ENCODE measurements at regions not wholly inside any gene's neighbourhood (a gene's known extent, or its start where the extent isn't known, plus 50 kb on each side); places are given as distances from the start of the nearest gene placed in this dataset.

DNA sequence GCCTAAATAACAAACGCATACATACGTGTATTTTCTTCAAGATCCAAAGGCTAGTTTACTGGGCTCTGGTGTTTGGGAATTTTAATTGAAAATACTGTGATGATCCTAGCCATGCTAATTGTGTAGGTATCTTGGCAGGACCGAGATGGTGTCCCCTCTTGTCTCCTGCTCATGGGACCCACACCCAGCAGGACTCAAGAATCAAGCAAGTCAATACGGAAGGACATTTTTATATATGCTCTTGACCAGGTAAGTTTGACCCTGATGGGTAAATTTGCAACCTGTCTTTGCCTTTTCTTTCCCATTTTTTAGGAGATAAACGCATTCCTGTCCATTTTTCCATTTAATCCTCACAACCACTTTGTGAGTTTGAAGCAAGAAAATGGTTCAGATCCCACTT, 111.8 kb upstream of the MYCN start:
- FAIRE-seq, result no peak

DNA sequence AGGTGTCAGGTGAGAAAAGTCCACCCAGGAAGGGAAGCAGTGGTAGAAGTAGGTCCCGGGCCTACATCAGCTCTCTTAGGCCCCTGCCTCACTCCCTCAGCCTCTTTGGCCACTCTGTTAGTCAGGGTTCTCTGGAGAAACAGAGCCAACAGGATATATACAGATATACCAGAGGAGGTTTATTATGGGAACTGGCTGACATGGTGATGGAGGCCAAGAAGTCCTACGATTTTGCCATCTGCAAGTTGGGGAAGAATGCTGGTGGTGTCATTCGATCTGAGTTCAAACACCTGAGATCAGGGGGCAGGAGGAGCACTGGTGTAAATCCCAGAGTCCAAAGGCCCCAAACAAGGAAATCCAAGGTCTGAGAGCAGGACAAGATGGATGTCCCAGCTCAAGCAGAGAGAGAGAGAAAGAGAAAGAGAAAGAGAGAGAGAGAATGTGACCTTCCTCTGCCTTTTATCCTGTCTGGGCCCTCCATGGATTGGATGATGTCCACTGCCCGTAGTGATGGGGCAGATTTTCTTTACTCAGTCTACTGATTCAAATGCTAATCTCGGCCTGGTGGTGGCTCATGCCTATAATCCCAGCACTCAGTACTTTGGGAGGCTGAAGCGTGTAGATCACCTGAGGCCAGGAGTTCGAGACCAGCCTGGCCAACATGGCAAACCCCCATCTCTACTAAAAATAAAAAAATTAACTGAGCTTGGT, 111.1 kb upstream of the MYCN start:
- no peak for FAIRE-seq

DNA sequence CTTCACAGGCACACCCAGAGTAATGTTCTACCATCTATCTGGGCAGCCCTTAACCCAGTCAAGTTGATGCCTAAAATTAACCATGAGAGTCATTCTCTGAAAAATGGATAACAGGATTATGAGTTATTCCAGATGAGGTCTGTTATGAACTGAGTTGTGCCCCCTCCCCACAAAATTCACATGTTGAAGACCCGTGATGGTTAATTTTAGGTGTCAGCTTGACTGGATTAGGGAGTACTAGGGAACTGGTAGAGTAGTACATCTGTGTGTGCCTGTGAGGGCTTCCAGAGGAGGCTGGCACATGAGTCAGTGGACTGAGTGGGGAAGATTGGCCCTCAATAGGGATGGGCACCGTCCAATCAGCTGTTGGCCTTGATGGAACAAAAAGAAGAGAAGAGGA, 110.4 kb upstream of the MYCN start:
- FAIRE-seq, result no peak

DNA sequence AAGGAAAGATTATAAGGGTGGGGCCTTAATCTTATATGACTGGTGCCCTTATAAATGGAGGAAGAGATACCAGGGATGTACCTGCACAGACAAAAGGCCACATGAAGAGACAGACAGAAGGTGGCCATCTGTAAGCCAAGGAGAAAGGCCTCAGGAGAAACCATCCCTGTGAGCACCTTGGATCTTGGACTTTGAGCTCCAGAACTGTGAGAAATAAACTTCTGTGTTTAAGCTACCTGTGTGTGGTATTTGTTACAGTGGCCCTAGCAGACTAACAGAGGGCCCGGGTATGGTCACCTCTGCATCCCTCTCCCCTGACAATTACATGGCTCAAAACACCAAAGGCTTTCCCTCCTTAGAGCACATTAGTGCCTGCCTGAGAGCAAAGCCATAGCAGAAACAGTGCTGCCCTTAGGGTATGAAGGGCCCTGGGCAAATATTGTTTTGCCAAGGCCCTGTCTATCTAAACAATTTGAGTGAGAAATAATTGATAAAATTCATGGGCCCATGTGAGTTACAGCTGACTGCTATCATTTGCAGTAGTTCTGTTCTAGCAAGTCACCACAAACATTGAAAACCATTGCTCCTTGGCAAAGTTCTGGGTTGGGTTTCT, 109.3 kb upstream of the MYCN start:
- no peak for FAIRE-seq

DNA sequence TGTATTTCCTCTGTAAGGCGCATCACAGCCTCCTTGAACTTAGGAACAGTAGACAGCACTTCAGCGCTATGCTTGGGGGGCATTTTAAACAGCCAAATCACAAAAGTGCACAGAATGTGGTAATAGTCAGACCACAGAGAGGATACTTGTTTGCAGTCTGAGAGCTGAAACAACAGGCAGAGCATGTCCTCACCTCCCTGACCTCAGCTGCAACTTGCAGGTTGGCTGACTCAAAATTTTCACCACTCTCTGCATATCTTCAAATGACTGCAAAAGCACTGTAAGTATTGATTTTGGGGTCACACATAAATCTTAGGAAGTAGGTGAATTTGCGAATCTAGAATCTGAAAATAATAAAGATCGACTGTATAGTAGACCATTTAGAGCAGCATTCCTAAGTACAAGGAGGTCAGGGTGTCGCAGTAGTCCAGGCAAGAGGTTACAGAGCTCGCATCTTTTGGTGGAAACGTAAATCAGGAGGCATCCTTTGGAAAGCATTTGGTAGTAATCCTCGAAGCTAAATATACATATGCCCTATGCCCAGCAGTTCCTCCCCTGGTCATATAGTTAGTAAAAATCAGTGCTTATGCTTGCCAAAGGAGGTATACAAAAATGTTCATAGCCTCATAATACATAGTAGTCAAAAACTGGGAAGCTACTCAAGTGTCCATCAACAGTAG, 108.2 kb upstream of the MYCN start:
- FAIRE-seq, result no peak

DNA sequence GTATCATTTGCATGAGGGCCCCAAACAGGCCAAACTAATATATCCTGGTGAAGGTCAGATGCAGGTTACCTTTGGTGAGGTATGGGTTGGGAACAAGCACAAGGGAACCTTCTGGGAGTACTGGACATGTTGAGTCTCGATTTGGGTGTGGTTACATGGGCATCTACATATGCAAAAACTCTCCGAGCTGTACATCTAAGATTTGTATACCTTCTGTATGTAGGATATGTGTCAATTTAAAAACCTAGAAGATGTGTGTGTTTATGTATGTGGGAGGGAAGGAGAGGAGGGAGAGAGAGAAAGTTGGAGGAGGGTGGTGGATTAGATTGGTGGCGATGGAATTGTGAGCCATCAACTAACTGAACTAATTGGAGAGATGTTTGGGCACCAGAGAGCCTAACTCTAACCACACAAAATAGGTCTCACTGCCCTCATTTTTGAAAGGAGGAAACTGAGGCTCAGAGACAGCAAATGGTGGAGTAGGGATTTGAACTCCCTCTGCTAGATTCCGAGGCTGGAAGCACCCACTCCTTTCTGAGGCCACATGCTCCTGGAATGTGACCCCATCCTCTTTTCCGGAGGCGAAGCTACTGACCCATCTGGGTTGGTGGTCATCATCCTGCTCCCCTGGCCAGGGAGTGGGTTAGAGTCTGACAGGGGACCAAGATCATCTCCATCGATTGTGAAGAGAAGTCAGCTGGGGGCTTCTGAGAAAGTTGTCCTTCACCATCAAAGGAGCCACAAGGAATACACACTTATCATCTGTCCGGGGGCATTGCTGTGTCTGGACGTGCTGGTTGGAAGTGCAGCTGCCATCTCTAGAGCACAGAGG, 107.3 kb upstream of the MYCN start:
- no peak for FAIRE-seq

DNA sequence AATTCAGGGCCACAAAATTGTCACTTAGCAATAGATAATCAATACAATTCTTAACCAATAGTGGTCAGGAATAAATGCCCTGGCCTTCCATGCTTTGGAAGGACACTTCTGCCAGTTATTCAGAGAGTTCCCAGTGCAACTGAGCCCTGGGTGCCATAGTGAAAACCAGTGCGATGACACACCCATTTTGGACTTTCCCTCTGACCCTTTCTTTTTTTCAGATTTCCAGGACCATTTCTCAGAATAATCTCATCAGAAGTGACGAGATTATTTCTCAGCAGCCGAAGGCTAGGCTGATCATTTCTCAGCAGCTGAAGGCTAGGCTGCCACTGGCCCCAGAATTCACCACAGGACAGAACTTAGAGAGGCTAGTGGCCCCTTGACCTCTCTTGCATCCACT, 106.6 kb upstream of the MYCN start:
- no peak for FAIRE-seq

DNA sequence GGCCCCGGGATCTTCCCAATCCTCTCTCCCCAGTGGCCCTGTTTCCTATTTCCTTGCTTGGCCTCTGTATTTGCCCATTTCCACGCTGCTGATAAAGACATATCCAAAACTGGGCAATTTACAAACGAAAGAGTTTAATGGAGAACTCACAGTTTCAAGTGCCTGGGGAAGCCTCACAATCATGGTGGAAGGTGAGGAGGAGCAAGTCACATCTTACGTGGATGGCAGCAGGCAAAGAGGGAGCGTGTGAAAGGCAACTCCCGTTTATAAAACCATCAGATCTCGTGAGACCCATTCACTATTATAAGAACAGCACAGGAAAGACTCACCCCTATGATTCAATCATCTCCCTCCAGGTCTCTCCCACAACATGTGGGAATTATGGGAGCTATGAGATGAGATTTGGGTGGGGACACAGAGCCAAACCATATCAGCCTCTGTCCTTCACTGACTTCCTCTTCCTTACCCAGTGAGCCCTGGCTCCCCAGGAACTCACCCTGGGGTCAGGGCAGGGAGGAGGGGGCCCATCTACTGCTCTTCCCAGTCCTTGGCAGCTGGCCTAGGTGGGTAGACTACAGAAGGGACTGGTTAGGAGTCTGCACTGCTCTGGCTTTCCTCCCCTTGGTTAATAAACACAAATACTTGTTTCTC, 105.8 kb upstream of the MYCN start:
- no peak for FAIRE-seq

DNA sequence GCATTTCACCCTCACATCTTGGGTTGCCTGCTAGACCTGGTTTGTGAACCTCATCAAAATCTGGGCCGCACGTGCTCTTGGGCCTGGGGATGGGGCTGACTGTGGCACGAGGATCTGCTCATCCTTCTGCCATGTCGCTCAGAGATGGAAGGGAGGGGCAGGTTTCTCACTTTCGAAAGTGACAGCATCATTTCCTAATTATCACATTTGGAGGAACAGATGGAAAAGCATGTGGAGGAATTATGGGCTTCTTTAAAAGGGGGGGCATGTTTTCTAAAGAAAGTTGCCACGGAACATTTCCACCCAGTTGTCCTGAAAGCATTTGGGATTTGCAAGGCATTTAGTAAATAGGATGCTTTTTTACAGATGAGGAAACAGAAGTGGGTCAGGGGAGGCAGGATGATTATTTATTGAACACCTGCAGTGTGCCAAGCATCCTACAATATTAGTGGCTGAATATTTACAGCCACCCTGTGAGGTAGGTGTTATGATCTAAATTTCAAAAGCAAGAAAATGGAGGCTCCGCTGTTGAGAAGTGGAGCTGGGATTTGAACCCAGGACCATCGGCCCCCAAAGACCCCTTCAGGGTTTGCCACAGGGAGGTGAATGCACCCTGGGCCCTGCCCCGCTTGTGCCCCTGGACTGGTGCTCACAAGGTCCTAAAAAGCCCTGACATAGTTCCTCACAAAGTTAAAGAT, 104.2 kb upstream of the MYCN start:
- FAIRE-seq, result no peak

DNA sequence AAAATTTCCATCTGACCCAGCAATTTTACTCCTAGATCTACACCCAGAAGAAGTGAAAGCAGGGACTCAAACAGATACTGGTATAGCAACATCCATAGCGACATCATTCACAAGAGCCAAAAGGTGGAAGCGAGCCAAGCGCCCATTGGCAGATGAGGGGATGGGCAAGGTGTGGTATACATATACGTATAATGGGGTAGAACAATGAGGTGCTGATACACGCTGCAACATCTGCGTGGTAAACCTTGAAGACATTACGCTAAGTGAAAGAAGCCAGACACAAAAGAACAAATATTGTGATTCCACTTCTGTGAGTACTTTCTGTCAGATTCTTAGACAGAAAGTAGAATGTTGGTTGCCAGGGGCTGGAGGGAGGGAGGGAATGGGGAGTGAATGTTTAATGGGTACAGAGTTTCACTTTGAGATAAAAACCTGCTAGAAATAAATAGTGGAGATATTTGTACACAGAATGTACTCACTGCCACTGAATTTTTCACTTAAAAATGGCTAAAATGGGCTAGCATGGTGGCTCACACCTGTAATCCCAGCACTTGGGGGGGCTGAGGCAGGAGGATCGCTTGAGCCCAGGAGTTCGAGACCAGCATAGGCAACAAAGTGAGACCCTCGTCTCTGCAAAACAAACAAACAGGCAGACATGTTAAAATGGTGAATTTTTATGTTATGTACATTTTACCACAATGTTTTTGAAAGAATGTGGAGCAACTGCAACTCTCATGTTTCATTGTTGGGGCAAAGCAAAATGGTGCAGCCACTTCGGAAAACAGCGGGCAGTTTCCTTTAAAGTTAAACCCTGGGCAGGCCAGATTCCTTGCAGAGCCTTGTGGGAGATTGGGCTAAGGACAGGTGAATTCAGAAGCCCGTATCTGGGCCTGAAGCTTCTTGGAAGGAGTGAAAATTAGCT, 103.4 kb upstream of the MYCN start:
- no peak for FAIRE-seq

DNA sequence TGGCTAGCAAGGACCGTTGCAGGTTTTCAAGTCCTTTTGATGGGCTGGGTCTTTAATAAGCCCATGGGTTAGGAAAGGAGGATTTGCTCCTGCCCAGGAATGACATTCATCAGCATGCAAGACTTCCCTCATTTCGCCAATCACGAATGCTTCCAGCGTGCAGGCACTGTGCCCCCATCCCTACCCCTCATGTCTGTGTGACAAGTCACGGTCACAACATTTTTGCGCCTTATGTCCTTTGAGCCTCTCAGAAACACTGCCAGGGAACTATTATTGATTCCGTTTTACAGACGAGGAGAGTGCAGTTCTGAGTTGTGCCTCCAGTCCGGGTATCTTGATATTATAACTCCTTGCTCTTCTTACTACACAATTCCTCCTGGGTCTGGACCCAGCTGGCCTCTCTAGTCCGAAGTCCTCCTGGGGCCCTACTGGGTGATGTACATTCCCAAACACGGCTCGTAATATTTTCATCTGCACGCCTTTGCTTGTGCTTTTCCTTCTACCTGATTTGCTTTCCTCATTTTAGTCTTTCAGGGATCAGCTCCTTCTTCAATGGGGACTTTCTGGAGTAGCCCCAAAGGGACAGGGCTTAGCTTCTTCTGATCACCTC, 101.8 kb upstream of the MYCN start:
- no peak for FAIRE-seq

DNA sequence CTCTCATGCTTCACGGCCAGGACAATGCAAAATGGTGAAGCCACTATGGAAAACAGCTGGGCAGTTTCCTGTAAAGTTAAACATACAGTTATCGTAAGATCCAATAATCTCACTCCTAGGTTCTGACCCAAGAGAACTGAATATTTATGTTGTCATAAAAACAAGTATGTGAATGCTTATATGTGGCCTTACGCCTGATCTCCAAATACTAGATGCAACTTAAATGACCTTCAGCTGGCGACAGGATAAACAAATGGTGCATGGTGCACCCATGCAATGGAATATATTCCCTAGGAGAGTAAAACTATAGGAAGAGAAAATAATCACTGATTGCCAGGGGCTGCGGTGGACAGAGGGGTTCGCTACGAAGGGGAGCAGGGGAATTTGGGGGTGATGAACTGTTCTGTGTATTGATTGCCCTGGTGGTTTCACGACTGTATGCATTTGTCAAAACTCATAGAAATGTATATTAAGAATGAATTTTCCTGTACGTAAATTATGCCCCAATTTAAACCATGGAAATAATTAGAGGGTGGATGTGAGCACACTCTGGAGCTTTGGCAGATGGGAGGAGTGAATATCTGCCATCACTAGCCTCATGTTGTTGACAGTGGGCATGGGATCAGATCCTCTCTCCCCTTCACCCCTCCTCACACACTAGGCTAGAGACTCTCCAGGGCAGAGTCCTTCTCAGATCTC, 100.8 kb upstream of the MYCN start:
- FAIRE-seq, result no peak

DNA sequence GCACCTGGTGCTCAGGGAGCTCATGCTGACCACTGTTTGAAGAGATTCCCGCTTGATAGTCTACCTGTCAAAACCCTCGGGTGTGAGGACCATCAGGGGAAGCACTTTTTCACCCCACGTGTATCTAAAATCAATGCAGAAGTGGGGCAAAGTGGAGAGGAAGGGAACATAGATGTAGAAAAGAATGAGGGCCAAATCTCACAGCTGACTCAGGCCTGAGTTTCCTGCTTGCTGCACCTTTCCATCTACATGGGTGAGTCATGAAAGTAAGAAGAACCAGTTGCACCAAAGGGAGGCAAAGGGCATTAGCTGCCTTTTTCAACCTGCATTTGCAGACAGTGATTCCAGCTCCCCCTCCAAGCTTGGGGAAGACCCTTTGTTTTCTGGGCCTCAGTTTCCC, 100.2 kb upstream of the MYCN start:
- FAIRE-seq, result no peak

DNA sequence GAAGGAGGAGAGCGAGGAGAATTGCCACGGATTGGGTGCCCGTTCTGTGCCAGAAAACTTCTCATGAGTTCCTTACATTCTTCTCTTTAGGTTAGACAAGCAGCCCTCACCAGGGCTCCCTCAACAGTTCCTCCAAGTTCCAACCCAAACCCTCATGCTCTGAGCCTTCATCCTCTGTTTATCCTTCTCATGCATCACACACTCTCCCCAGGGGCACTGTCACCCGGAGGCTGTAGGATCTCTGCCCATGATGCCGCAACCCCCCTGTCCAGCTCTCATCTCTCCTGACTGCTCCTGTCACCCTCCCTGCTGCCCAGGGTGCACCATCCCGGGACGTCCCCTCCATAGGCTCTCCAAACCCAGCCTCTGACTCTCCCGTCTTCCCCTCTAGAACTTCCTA, 99.4 kb upstream of the MYCN start:
- no peak for FAIRE-seq

DNA sequence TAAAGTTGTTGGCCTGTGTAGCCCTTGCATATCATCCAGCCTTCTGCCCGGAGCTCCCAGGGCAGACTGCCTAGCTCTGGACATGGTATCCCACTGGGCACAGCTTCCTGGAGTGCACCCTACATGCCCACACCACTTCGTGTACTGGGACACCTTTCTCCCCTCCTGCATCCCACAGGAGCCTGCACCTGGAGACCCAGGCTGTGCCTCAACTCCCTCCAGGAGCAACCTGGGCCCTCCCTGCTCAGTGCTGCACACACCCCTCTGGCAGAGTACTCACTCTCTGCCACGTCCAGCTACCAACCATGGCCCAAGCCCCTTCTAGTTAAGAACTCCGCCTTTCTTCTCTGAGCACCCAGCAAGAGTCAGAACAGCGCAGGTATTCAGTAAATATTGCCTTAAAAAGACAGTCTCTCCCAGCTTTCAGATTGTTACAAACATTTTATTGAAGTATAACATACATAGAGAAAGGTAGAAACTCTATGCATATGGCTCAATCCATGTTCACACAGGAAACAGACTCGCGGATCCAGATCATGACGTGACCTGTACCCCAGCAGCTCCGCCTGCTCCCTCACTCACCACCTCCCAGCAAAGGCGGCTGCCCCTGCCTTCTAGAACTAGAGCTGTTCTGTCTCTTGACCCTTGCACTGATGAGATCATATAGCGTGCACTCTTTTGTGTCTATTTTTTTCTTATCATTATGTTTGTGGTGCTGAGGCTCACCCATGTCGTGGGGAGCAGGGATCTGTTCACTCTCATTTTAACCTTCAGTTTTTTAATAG, 98.4 kb upstream of the MYCN start:
- no peak for FAIRE-seq

DNA sequence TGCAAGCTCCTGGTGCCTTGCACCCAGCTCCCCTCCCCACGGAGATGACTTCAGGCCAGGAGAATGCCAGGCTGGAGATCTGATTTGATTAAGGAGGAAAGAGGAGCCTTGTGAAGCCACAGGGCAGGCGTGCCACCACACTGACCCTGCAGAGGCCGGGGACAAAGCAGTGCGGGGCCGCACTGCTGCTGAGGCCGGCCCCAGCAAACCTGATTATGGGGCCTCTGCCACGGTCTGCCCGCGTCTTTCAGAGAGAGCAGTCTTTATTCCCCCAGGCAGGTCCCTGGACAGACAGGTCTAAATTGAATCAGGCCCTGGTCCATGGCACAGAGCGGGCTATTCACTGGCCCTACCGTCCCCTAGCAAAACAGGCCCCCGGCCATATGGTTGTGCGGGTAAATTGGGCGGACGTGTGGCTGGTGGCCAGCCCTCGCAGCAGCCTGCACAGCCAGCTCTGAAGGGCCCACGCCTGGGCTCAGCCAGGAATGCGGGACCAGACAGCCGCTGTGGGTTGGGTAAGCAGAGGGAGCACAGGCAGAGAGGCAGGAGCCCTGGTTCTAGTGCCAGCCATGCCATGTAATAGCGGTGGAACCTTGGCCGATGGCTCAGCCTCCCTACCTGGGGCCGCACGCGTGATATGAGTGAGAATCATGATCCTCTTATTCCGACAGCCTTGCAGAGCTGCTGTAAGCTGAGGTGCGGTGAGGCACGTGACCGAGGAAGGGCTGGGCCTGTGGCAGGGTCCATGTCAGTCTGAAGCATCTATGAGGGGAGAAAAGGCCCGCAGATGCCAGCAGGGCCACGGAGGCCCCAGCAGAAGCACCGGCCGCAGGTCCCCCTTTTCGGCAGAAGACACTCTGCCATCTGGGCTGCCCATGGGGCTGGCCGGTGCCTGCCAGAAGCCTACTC, 97.3 kb upstream of the MYCN start:
- FAIRE-seq, result no peak

DNA sequence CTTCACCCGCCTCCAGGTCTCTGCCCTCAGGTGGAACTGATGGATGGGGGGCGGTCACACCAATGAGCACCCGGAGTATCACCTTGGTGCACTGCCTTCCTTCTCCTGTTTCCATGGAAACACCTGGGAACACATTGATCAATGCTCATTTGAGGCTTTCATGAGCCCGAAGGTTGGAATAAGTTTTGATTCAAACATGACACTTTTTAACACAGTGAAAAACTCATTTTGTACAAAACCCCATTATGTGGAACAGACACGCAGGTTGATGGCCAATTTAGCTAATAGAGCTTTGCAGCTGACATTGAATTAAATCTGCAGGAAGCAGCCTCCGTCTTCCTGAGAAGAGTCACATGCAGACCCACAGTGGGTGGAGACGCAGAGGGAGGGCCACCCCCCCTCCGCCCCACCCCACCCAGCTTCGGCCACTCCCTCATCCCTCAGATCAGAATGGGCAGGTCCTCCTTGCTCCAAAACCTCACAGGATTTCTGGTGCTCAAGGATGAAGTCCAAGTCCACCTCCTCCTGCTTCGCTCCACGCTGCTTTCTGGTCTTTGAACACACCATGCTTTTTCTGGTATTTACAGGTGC, 96.0 kb upstream of the MYCN start:
- FAIRE-seq, result no peak

DNA sequence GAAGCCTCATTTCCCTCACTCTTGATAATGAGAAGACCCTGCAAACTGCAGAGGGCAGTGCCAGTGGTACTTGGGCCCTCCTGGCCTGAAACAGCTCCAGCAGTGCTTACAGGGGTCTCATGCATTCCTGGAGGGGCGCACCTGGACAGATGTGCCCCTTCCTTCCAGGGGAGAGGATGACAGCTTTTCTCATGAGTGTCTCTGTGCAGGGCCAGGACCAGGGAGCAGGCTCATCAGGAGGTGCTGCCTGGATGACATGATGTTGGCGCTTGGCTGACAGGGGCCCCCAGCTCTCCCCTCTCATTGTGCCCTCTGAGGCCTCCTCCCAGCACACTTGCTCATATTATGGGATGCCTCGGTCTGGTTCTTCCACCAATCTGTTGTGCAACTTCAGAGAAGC, 95.1 kb upstream of the MYCN start:
- FAIRE-seq, result no peak
